HL-60 (cell line): ENCODE measurements at regions not wholly inside any gene's neighbourhood (a gene's known extent, or its start where the extent isn't known, plus 50 kb on each side); places are given as distances from the start of the nearest gene placed in this dataset.

Experiments used
- DNase-seq, 2 experiments: peaks; one replicate each; pipeline ENCODE4 v3.0.0-alpha.2; 2010 to 2020; ENCODE audit warnings: low read depth in 1 of 2, low spot score in 1 of 2
- H3K27ac ChIP-seq: fragments of 250-450 bp; sonication (Bioruptor Pico); replicated peaks from 2 replicates; pipeline ENCODE4 v1.5.1; 2020; ENCODE audit warnings: mild to moderate bottlenecking, moderate library complexity
- H3K27me3 ChIP-seq: fragments of 250-450 bp; sonication (Bioruptor Pico); 2 replicates; pipeline ENCODE4 v1.5.1; 2021; ENCODE audit warnings: mild to moderate bottlenecking, moderate library complexity; ENCODE audit not compliant: insufficient read depth, poor library complexity, severe bottlenecking
- H3K4me3 ChIP-seq: replicated peaks from 2 replicates; pipeline ENCODE4 v1.5.1; 2011; ENCODE audit warnings: mild to moderate bottlenecking, control low read depth, low read length; ENCODE audit not compliant: insufficient read depth
- GABPA ChIP-seq: IDR thresholded peaks from 2 replicates; pipeline ENCODE4 v1.6.1; 2012; ENCODE audit warnings: low read depth
- POLR2AphosphoS5 ChIP-seq: IDR thresholded peaks from 2 replicates; pipeline ENCODE4 v1.6.1; 2012; ENCODE audit warnings: low read depth
- SPI1 ChIP-seq: IDR thresholded peaks from 2 replicates; pipeline ENCODE4 v1.6.1; 2012; ENCODE audit warnings: low read depth, mild to moderate bottlenecking, borderline replicate concordance
- TF ChIP-seq, protein P1 (sequence below): IDR thresholded peaks from one replicate; pipeline ENCODE4 v1.5.1; 2011; ENCODE audit warnings: low read length, control low read depth, inconsistent platforms; ENCODE audit not compliant: insufficient read depth
- TF ChIP-seq, protein P2 (sequence below): IDR thresholded peaks from 2 replicates; pipeline ENCODE4 v1.6.1; 2012; ENCODE audit warnings: low read depth; ENCODE audit not compliant: insufficient replicate concordance

DNA sequence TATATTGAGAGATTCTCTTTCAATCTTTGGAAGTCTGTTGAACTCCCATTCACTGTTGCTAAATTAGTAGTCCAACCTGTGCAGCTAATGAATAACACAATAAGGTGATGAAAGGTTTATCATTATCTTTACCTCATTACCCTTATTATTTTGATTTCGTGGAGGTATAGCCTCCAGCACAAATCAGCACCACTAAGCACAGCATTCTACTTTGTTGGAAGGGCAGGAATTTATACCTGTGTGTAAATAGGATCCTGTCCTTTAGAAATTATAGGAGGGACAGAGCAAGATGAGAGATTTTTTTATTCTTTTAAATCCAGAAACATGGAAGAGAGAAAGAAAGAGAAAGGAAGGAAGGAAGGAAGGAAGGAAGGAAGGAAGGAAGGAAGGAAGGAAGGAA lies 454.1 kb downstream of the PDGFC start:
- no peak for DNase-seq
- Histone ChIP-seq H3K27ac (no peak overlapping the region), H3K27me3 (no peaks in the 10 kb centered on the region), H3K4me3 (no peak overlapping the region)
- no peak for TF ChIP-seq GABPA
- no peak for TF ChIP-seq SPI1
- TF ChIP-seq, protein P1, sequence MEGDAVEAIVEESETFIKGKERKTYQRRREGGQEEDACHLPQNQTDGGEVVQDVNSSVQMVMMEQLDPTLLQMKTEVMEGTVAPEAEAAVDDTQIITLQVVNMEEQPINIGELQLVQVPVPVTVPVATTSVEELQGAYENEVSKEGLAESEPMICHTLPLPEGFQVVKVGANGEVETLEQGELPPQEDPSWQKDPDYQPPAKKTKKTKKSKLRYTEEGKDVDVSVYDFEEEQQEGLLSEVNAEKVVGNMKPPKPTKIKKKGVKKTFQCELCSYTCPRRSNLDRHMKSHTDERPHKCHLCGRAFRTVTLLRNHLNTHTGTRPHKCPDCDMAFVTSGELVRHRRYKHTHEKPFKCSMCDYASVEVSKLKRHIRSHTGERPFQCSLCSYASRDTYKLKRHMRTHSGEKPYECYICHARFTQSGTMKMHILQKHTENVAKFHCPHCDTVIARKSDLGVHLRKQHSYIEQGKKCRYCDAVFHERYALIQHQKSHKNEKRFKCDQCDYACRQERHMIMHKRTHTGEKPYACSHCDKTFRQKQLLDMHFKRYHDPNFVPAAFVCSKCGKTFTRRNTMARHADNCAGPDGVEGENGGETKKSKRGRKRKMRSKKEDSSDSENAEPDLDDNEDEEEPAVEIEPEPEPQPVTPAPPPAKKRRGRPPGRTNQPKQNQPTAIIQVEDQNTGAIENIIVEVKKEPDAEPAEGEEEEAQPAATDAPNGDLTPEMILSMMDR = no peak
- TF ChIP-seq, protein P2, sequence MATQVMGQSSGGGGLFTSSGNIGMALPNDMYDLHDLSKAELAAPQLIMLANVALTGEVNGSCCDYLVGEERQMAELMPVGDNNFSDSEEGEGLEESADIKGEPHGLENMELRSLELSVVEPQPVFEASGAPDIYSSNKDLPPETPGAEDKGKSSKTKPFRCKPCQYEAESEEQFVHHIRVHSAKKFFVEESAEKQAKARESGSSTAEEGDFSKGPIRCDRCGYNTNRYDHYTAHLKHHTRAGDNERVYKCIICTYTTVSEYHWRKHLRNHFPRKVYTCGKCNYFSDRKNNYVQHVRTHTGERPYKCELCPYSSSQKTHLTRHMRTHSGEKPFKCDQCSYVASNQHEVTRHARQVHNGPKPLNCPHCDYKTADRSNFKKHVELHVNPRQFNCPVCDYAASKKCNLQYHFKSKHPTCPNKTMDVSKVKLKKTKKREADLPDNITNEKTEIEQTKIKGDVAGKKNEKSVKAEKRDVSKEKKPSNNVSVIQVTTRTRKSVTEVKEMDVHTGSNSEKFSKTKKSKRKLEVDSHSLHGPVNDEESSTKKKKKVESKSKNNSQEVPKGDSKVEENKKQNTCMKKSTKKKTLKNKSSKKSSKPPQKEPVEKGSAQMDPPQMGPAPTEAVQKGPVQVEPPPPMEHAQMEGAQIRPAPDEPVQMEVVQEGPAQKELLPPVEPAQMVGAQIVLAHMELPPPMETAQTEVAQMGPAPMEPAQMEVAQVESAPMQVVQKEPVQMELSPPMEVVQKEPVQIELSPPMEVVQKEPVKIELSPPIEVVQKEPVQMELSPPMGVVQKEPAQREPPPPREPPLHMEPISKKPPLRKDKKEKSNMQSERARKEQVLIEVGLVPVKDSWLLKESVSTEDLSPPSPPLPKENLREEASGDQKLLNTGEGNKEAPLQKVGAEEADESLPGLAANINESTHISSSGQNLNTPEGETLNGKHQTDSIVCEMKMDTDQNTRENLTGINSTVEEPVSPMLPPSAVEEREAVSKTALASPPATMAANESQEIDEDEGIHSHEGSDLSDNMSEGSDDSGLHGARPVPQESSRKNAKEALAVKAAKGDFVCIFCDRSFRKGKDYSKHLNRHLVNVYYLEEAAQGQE = no peak
- no peak for TF ChIP-seq POLR2AphosphoS5

DNA sequence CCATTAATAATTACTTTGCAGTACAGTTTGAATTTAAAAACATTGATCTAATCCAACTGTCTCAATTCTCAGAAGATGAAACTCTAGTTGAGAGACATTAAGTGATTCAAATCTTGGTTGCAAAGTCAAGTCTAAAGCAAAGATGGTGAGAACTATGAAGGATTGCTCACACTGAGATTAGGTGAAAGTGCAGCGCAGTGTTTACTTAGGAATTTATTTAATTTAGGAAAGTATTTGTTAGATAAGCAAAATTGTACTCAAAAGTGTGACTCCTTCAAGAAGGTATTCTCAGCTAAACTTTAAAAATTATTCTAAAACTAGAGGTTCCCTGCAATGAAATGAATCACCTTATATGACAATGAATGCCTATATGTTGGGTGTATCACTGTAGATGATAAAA lies 454.9 kb downstream of the PDGFC start:
- no peak for TF ChIP-seq GABPA
- no peak overlapping the region for H3K4me3 ChIP-seq
- H3K27ac ChIP-seq = no peak overlapping the region
- DNase-seq = no peak
- H3K27me3 ChIP-seq = no peaks in the 10 kb centered on the region

DNA sequence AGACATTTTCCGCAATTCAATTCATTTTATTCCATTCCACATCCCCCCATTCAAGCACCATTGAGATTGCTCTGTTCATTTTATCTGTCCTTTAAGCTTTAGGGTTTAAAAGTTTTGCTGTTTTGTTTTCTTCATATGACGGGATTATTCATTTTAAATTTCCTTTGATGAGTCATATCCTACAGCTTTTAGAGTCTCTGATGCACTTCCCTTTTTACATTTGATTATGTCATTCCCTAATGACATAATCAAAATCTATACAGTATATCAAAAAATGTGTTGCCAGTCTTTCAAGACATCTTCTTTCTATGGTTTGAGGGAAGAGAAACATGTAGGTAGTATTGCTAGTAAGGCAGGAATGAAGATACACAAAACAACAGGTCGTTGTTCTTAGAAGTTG lies 456.3 kb downstream of the PDGFC start:
- DNase-seq = no peak
- Histone ChIP-seq H3K27me3 (no peaks in the 10 kb centered on the region), H3K27ac (no peak overlapping the region), H3K4me3 (no peak overlapping the region)
- TF ChIP-seq, protein P1 = no peak
- TF ChIP-seq SPI1 (peak; percentile 72), POLR2AphosphoS5 (no peak), GABPA (peak; percentile 56)
- TF ChIP-seq, protein P2 = no peak

DNA sequence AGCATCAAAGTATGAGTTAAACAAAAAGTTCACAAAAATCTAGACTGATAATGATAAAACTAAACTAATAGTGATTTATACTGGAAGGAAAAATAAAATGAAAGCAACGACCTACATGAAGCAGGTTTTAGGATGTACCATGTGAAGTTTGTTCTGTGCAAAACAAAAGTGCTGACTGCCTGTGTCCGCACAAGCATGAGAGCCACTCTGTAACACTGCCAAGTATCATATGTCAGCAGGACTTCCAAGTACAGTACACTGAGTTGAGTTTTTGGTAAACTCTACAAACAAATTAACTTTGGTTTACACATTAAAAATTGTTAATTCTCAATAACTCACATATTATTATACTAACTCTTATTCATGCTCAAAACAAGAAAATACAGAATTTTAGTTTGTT lies 459.0 kb downstream of the PDGFC start:
- no peak overlapping the region for H3K27ac ChIP-seq
- DNase-seq = no peak
- H3K4me3 ChIP-seq = no peak overlapping the region
- no peaks in the 10 kb centered on the region for H3K27me3 ChIP-seq
- TF ChIP-seq, protein P1 = no peak
- TF ChIP-seq, protein P2 = no peak
- TF ChIP-seq SPI1 = no peak
- TF ChIP-seq GABPA = no peak
- TF ChIP-seq POLR2AphosphoS5 = no peak
